OCI-LY1 (cell line): ENCODE measurements at regions not wholly inside any gene's neighbourhood (a gene's known extent, or its start where the extent isn't known, plus 50 kb on each side); places are given as distances from the start of the nearest gene placed in this dataset.

Experiments used
- H2AFZ ChIP-seq: fragments of 200-600 bp; sonication (generic), shearing (Covaris generic); 2 replicates; pipeline ENCODE4 v1.6.0; 2014; ENCODE audit warnings: antibody characterized with exemption, mild to moderate bottlenecking, low read length
- H3F3A ChIP-seq: fragments of 200-600 bp; sonication (generic), shearing (Covaris generic); 2 replicates; pipeline ENCODE4 v1.6.0; 2014; ENCODE audit warnings: mild to moderate bottlenecking, antibody characterized with exemption, low read length, moderate library complexity; ENCODE audit not compliant: insufficient read depth
- H3K27ac ChIP-seq: fragments of 200-600 bp; sonication (generic); 2 replicates; pipeline ENCODE4 v1.5.1; 2014; ENCODE audit warnings: low read length, mixed run types, mild to moderate bottlenecking, low read depth; ENCODE audit not compliant: poor library complexity, severe bottlenecking
- H3K27me3 ChIP-seq: fragments of 200-600 bp; sonication (generic); 2 replicates; pipeline ENCODE4 v1.6.0; 2014; ENCODE audit warnings: antibody characterized with exemption, mild to moderate bottlenecking, low read length, moderate library complexity; ENCODE audit not compliant: insufficient read depth
- H3K36me3 ChIP-seq: fragments of 200-600 bp; sonication (generic); 2 replicates; pipeline ENCODE4 v1.6.1; 2014; ENCODE audit warnings: mild to moderate bottlenecking, antibody characterized with exemption, low read length, moderate library complexity, mixed read lengths; ENCODE audit not compliant: insufficient read depth
- H3K4me1 ChIP-seq: fragments of 200-600 bp; sonication (generic); 2 replicates; pipeline ENCODE4 v1.5.1; 2014; ENCODE audit warnings: mild to moderate bottlenecking, low read length, moderate library complexity; ENCODE audit not compliant: insufficient read depth, severe bottlenecking
- H3K4me2 ChIP-seq: fragments of 200-600 bp; sonication (generic), shearing (Covaris generic); 2 replicates; pipeline ENCODE4 v1.6.1; 2014; ENCODE audit warnings: low read length
- H3K4me3 ChIP-seq: fragments of 200-600 bp; sonication (generic); 2 replicates; pipeline ENCODE4 v1.5.1; 2014; ENCODE audit warnings: low read length, low read depth, mild to moderate bottlenecking, mixed read lengths; ENCODE audit not compliant: poor library complexity, severe bottlenecking
- H3K79me2 ChIP-seq: fragments of 200-600 bp; shearing (Covaris generic); 2 replicates; pipeline ENCODE4 v1.6.1; 2016; ENCODE audit warnings: mixed run types, low read length, mixed read lengths; ENCODE audit not compliant: insufficient read depth
- H3K9ac ChIP-seq: fragments of 200-600 bp; sonication (generic), shearing (Covaris generic); 2 replicates; pipeline ENCODE4 v1.6.1; 2014; ENCODE audit warnings: mild to moderate bottlenecking, low read length, mixed read lengths
- H3K9me2 ChIP-seq: fragments of 200-600 bp; sonication (generic), shearing (Covaris generic); 2 replicates; pipeline ENCODE4 v1.6.1; 2014; ENCODE audit warnings: low read depth, mild to moderate bottlenecking, low read length, mixed read lengths
- H3K9me3 ChIP-seq: fragments of 200-600 bp; shearing (Covaris generic); 2 replicates; pipeline ENCODE4 v1.6.1; 2014; ENCODE audit warnings: low read length, mixed read lengths
- H4K20me1 ChIP-seq: fragments of 200-600 bp; sonication (generic), shearing (Covaris generic); 2 replicates; pipeline ENCODE4 v1.6.0; 2016; ENCODE audit warnings: mild to moderate bottlenecking, low read length; ENCODE audit not compliant: insufficient read depth
- CTCF ChIP-seq: fragments of 200-600 bp; sonication (generic), shearing (Covaris generic); IDR thresholded peaks from 2 replicates; pipeline ENCODE4 v1.5.1; 2017; ENCODE audit warnings: mild to moderate bottlenecking, antibody characterized with exemption, low read length, moderate library complexity, mixed read lengths
- EZH2 ChIP-seq: fragments of 200-600 bp; sonication (generic), shearing (Covaris generic); IDR thresholded peaks from 2 replicates; pipeline ENCODE4 v1.8.0; 2017; ENCODE audit warnings: borderline replicate concordance, mixed run types, mild to moderate bottlenecking, antibody characterized with exemption, low read length, moderate library complexity, mixed read lengths

DNA sequence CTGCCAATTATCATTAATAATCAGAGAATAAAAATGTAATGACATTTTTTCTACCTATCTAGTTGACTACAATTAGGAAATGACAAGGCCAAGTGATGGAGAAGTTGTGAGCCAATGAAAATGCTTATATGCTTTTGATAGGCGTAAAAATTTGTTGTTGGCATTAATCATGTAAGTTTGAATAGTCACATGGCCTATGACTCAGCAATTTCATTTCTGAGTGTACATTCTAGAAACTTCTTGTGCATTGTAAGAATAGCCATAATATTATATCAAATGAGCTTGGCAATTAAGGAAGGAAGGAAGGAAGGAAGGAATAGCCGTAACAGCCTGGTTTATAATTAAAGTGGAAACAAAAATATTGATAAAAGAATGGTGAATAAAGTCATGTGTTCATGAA is 179.9 kb downstream of the PTH2R start:
- Histone ChIP-seq H3K4me2 (no peak overlapping the region), H3K4me1 (no peaks in the 10 kb centered on the region), H3K79me2 (no peaks in the 10 kb centered on the region), H3K27ac (no peak overlapping the region), H3K4me3 (no peak overlapping the region), H3F3A (no peaks in the 10 kb centered on the region), H3K9ac (no peak overlapping the region), H3K36me3 (no peaks in the 10 kb centered on the region), H3K9me2 (no peaks in the 10 kb centered on the region), H3K27me3 (no peaks in the 10 kb centered on the region), H2AFZ (no peak overlapping the region), H3K9me3 (no peaks in the 10 kb centered on the region), H4K20me1 (no peaks in the 10 kb centered on the region)
- TF ChIP-seq EZH2 (no peak), CTCF (no peak)

DNA sequence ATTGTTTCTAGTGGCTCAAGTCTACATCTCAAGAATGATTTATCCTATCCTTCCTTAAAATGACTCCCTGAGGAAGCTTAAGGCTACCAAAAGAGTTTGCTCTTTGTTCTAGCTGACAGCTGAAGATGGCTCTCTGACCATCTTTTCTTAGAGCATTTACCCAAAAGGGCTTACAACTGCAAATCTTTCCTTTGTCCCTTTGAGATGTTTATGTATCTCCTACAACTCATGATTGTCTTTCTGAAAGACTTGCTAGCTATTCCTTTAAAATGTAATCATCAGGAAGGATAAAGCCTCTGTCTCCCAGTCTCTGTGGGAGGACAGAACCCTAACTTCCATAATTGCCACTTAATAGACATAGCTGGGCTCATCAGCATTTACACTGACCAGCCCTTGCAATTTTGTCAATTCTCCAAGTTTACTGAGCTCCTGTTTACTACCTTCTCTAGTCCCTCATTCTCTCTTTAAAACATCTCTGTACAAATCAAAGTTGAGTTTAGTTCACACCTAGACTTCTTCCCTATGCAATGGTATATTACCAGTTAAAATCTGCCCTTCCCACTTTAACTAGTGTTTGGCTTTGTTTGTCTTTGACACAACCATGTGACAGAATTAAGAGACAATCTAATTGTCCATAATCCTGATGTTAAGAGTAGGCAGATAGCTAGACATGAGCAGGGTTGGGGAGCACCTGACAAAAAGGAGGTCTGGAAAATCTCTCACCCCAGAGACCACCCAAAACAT is 188.2 kb downstream of the PTH2R start:
- Histone ChIP-seq H3K36me3 (no peaks in the 10 kb centered on the region), H3K79me2 (no peaks in the 10 kb centered on the region), H3K27me3 (no peaks in the 10 kb centered on the region), H3K4me3 (no peak overlapping the region), H3K4me1 (no peaks in the 10 kb centered on the region), H3K27ac (no peak overlapping the region), H3K9me2 (no peaks in the 10 kb centered on the region), H3F3A (no peaks in the 10 kb centered on the region), H3K9me3 (no peaks in the 10 kb centered on the region), H3K4me2 (no peak overlapping the region), H3K9ac (no peak overlapping the region), H2AFZ (no peak overlapping the region), H4K20me1 (no peaks in the 10 kb centered on the region)
- TF ChIP-seq EZH2, result no peak
- TF ChIP-seq CTCF, result no peak

DNA sequence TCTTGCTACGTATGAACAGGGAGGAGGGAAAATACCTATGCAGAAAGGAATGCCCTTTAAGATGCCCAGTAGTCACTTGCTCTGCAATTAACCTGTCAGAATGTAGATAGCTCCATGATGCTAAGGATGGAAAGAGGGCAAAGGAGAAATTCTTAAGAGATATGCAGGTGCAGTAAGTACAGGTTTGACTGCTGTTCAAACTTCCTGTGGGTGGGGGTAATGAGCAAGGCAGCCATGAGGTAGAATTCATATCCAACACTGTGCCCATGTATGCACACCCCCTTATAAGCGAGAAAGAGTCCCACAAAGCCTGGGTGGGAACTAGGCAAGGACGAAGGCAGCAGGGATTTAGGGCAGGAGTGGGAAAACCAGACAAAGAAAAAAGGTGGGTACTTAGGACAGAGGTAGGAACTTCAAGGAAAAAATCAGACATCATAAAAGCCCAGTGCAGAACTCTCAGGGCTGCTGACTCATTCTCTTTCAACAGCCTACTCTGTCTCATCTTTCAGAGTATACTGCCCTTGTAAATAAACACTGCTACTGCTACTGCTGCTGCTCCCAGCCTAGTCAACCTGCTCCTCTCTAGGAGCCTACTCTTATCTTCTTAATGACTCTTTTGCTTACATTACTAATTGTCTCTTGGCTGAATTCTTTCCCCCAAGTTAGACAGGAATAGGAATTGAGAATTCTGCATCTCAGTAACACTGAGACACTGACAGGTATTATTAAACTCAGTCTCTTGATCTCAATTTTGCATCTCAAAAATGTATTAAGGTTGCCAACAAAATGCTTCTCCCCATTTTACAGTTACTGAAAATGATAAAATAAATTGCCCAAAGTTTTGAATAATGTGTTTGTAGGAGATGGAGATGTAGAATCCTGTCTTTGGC is 189.0 kb downstream of the PTH2R start:
- no peak overlapping the region for H2AFZ ChIP-seq
- no peak overlapping the region for H3K9ac ChIP-seq
- H3K9me2 ChIP-seq, result no peaks in the 10 kb centered on the region

More for the DNA sequence above, 189.0 kb downstream of the PTH2R start:
- no peaks in the 10 kb centered on the region for H3K9me3 ChIP-seq
- TF ChIP-seq EZH2 (no peak), CTCF (no peak)
- H3K27ac ChIP-seq, result no peak overlapping the region
- H3K4me3 ChIP-seq, result no peak overlapping the region
- no peak overlapping the region for H3K4me2 ChIP-seq
- H4K20me1 ChIP-seq, result no peaks in the 10 kb centered on the region
- H3F3A ChIP-seq, result no peaks in the 10 kb centered on the region
- H3K27me3 ChIP-seq, result no peaks in the 10 kb centered on the region
- H3K4me1 ChIP-seq, result no peaks in the 10 kb centered on the region
- H3K79me2 ChIP-seq, result no peaks in the 10 kb centered on the region
- H3K36me3 ChIP-seq, result no peaks in the 10 kb centered on the region
